ENCODE measurements at regions not wholly inside any gene's neighbourhood (a gene's known extent, or its start where the extent isn't known, plus 50 kb on each side); places are given as distances from the start of the nearest gene placed in this dataset.

- no peak for TF ChIP-seq POLR2AphosphoS5 (IDR thresholded peaks at IDR 0.05)
- TF ChIP-seq CTCF (IDR thresholded peaks at IDR 0.05 in 8 of 11, conservative IDR thresholded peaks at IDR 0.05 in 3 of 11), result no peak
Measured at GRCh38 chr5:85604786-85605185, 1013.0 kb upstream of the COX7C start.
